ENCODE measurements at regions not wholly inside any gene's neighbourhood (a gene's known extent, or its start where the extent isn't known, plus 50 kb on each side); places are given as distances from the start of the nearest gene placed in this dataset.
"Not testable (repeated sequence)": the region's sequence is repeated elsewhere in the genome, so short reads cannot be mapped to it uniquely, and the experiment has no call there.

GRCh38 chr3:31188112-31188511 is 293.7 kb upstream of the GADL1 start:
- no peak for DNase-seq

- DNase-seq, result no peak
These were observed 294.9 kb upstream of the GADL1 start for GRCh38 chr3:31189330-31189729.

- DNase-seq, result no peak
These were observed 295.5 kb upstream of the GADL1 start for GRCh38 chr3:31189971-31190370.

GRCh38 chr3:31191354-31191753 is 296.9 kb upstream of the GADL1 start:
- DNase-seq, result no peak

GRCh38 chr3:31193429-31193828 is 299.0 kb upstream of the GADL1 start:
- no peak for DNase-seq

- DNase-seq, result no peak
These were observed 299.4 kb upstream of the GADL1 start for GRCh38 chr3:31193871-31194270.

- no peak for DNase-seq
These were observed 301.8 kb upstream of the GADL1 start for GRCh38 chr3:31196261-31196660.

GRCh38 chr3:31196881-31197364 is 302.5 kb upstream of the GADL1 start:
- no peak for DNase-seq

- DNase-seq, result no peak
These were observed 303.5 kb upstream of the GADL1 start for GRCh38 chr3:31197941-31198340.

- no peak for DNase-seq
These were observed 304.4 kb upstream of the GADL1 start for GRCh38 chr3:31198890-31199289.

GRCh38 chr3:31203960-31204795 is 309.7 kb upstream of the GADL1 start:
- DNase-seq, result no peak

- not testable (repeated sequence) for DNase-seq
These were observed 310.3 kb upstream of the GADL1 start for GRCh38 chr3:31204796-31205056.

GRCh38 chr3:31210068-31210645 is 315.7 kb upstream of the GADL1 start:
- no peak for DNase-seq

- DNase-seq, result peak in 3 of 5 experiments; percentile 50 to 92 (median 57)
These were observed 318.7 kb upstream of the STT3B start for GRCh38 chr3:31213869-31214486.

- peak in 1 of 5 experiments; percentile 85 for DNase-seq
These were observed 314.6 kb upstream of the STT3B start for GRCh38 chr3:31218082-31218481.

- DNase-seq, result peak in 1 of 5 experiments; percentile 47
These were observed 313.4 kb upstream of the STT3B start for GRCh38 chr3:31219131-31219843.

GRCh38 chr3:31220431-31220830 is 312.3 kb upstream of the STT3B start:
- DNase-seq, result peak in 1 of 5 experiments; percentile 34

GRCh38 chr3:31223278-31223677 is 309.4 kb upstream of the STT3B start:
- peak in 1 of 5 experiments; percentile 31 for DNase-seq

GRCh38 chr3:31224936-31225335 is 307.8 kb upstream of the STT3B start:
- DNase-seq, result no peak

GRCh38 chr3:31225923-31226322 is 306.8 kb upstream of the STT3B start:
- DNase-seq, result peak in 1 of 5 experiments; percentile 48

- peak in 2 of 5 experiments; percentile 24 to 93 for DNase-seq
These were observed 306.4 kb upstream of the STT3B start for GRCh38 chr3:31226346-31226745.

- DNase-seq, result peak in 2 of 5 experiments; percentile 40 to 87
These were observed 305.6 kb upstream of the STT3B start for GRCh38 chr3:31227131-31227562.

Measured in T-helper 2 cell (primary cell).